HCT116 (cell line): ENCODE measurements at regions not wholly inside any gene's neighbourhood (a gene's known extent, or its start where the extent isn't known, plus 50 kb on each side); places are given as distances from the start of the nearest gene placed in this dataset.

Source experiments
- ATAC-seq: fragments of 200-7000 bp; cut with Tn5 transposase; 2 replicates; pipeline ENCODE4 v1.9.1; 2020; ENCODE audit warnings: mild to moderate bottlenecking, moderate library complexity
- BruUV-seq: library from RNA; stranded (reverse); fragments of 400-500 nt; replicated peaks from 2 replicates; lab custom pipeline; 2021; lab: Mats Ljungman, UMichigan
- CTCF ChIA-PET: fragments of 300-600 bp; sonication (Branson Sonifier 250); formaldehyde crosslinking; loops from one replicate; lab custom pipeline; 2021; ENCODE audit warnings: antibody characterized with exemption; lab: Charles Lee
- POLR2A ChIA-PET: fragments of 300-600, 350-600 bp; sonication (Branson Sonifier 250); formaldehyde crosslinking; loops from one replicate; lab custom pipeline; 2021; ENCODE audit warnings: antibody characterized with exemption; lab: Charles Lee
- RAD21 ChIA-PET, 2 experiments: fragments of 300-600 bp; sonication (Branson Sonifier 250); formaldehyde crosslinking; loops; one replicate each; lab custom pipeline; 2023; ENCODE audit warnings: low total read pairs in 2 of 2; ENCODE audit not compliant: uncharacterized antibody in 2 of 2, unreplicated experiment in 2 of 2, low non-redundant PET in 1 of 2; lab: Charles Lee
- DNase-seq: peaks from one replicate; pipeline ENCODE4 v3.0.0-alpha.2; 2010; ENCODE audit warnings: low read depth, low spot score
- H2AFZ ChIP-seq: fragments of 200-600 bp; shearing (Covaris generic), sonication (generic); 2 replicates; pipeline ENCODE4 v1.6.1; 2017; ENCODE audit warnings: low read depth, mixed run types, mixed read lengths, antibody characterized with exemption, low read length; ENCODE audit not compliant: poor library complexity, severe bottlenecking
- H3K27ac ChIP-seq: 2 replicates; pipeline ENCODE4 v1.5.1; 2012; ENCODE audit warnings: low read depth, low read length
- H3K27me3 ChIP-seq: fragments of 200-600 bp; sonication (generic); 2 replicates; pipeline ENCODE4 v1.6.1; 2016; ENCODE audit warnings: mixed run types, low read length, mixed read lengths; ENCODE audit not compliant: insufficient read depth
- H3K36me3 ChIP-seq, 2 experiments: fragments of 200-500 bp in 1 of 2; fragments of 200-600 bp in 1 of 2; sonication (Bioruptor generic) in 1 of 2; sonication (generic) in 1 of 2; 2 replicates each; pipeline versions ENCODE4 v1.5.1 to v1.6.1; 2014 to 2016; ENCODE audit warnings: low read length in 2 of 2, inconsistent platforms in 1 of 2, mixed read lengths in 1 of 2, mixed run types in 1 of 2; ENCODE audit not compliant: insufficient read depth in 2 of 2, control insufficient read depth in 1 of 2
- H3K4me1 ChIP-seq, 2 experiments: fragments of 200-600 bp in 1 of 2; sonication (generic) in 1 of 2; 2 replicates each; pipeline versions ENCODE4 v1.5.1 to v1.6.1; 2012 to 2017; ENCODE audit warnings: low read length in 2 of 2, inconsistent platforms in 1 of 2, mild to moderate bottlenecking in 1 of 2, mixed read lengths in 1 of 2, mixed run types in 1 of 2, moderate library complexity in 1 of 2; ENCODE audit not compliant: insufficient read depth in 2 of 2, control insufficient read depth in 1 of 2
- H3K4me2 ChIP-seq: fragments of 200-600 bp; sonication (generic); 2 replicates; pipeline ENCODE4 v1.6.1; 2017; ENCODE audit warnings: mixed run types, low read length, mixed read lengths
- H3K4me3 ChIP-seq, 2 experiments: fragments of 200-600 bp in 1 of 2; sonication (generic) in 1 of 2; replicated peaks in 1 of 2; 2 replicates each; pipeline ENCODE4 v1.5.1; 2011 to 2016; ENCODE audit warnings: low read length in 2 of 2, control low read depth in 1 of 2, low read depth in 1 of 2, mild to moderate bottlenecking in 1 of 2, mixed read lengths in 1 of 2, mixed run types in 1 of 2
- H3K79me2 ChIP-seq: fragments of 200-600 bp; sonication (generic); 2 replicates; pipeline ENCODE4 v1.6.1; 2017; ENCODE audit warnings: mild to moderate bottlenecking, mixed run types, low read length, moderate library complexity, mixed read lengths; ENCODE audit not compliant: insufficient read depth
- H3K9ac ChIP-seq: fragments of 200-600 bp; sonication (generic); 2 replicates; pipeline ENCODE4 v1.6.1; 2016; ENCODE audit warnings: low read length, mixed read lengths
- H3K9me2 ChIP-seq: fragments of 200-600 bp; sonication (generic), shearing (Covaris generic); 2 replicates; pipeline ENCODE4 v1.6.1; 2017; ENCODE audit warnings: mixed run types, mild to moderate bottlenecking, moderate library complexity; ENCODE audit not compliant: insufficient read depth
- H3K9me3 ChIP-seq, 2 experiments: fragments of 200-500 bp in 1 of 2; fragments of 200-600 bp in 1 of 2; sonication (Bioruptor generic) in 1 of 2; sonication (generic) in 1 of 2; 2 replicates each; pipeline ENCODE4 v1.6.1; 2014 to 2017; ENCODE audit warnings: low read length in 2 of 2, mixed read lengths in 2 of 2, inconsistent platforms in 1 of 2, low read depth in 1 of 2, mild to moderate bottlenecking in 1 of 2, mixed run types in 1 of 2, moderate library complexity in 1 of 2; ENCODE audit not compliant: control insufficient read depth in 1 of 2, insufficient read depth in 1 of 2
- H4K20me1 ChIP-seq: fragments of 200-600 bp; sonication (generic), shearing (Covaris generic); 2 replicates; pipeline ENCODE4 v1.6.1; 2017; ENCODE audit warnings: mixed run types, mild to moderate bottlenecking, moderate library complexity; ENCODE audit not compliant: insufficient read depth
- EGR1 ChIP-seq: IDR thresholded peaks from 2 replicates; pipeline ENCODE4 v1.6.1; 2012; ENCODE audit warnings: low read depth
- ELF1 ChIP-seq: IDR thresholded peaks from 2 replicates; pipeline ENCODE4 v1.6.1; 2012; ENCODE audit warnings: low read depth, borderline replicate concordance
- EZH2 ChIP-seq: fragments of 200-600 bp; sonication (generic); IDR thresholded peaks from 2 replicates; pipeline ENCODE4 v1.6.1; 2017; ENCODE audit warnings: antibody characterized with exemption, mixed run types
- FOSL1 ChIP-seq: IDR thresholded peaks from 2 replicates; pipeline ENCODE4 v1.6.1; 2012; ENCODE audit warnings: low read depth
- JUND ChIP-seq: IDR thresholded peaks from 2 replicates; pipeline ENCODE4 v1.6.1; 2012
- RAD21 ChIP-seq: IDR thresholded peaks from 2 replicates; pipeline ENCODE4 v1.6.1; 2012; ENCODE audit warnings: low read depth, mild to moderate bottlenecking
- SIN3A ChIP-seq: IDR thresholded peaks from 2 replicates; pipeline ENCODE4 v1.6.1; 2012; ENCODE audit warnings: low read depth
- SP1 ChIP-seq: IDR thresholded peaks from 2 replicates; pipeline ENCODE4 v1.6.1; 2012; ENCODE audit warnings: low read depth
- YY1 ChIP-seq: IDR thresholded peaks from 2 replicates; pipeline ENCODE4 v1.6.1; 2011; ENCODE audit warnings: low read length, low read depth, moderate library complexity, mild to moderate bottlenecking; ENCODE audit not compliant: insufficient replicate concordance; ENCODE audit errors: extremely low read depth
- ZFX ChIP-seq: fragments of 450-650 bp; IDR thresholded peaks from 2 replicates; pipeline ENCODE4 v1.6.1; 2017
- ZNF274 ChIP-seq: fragments of 200-500 bp; sonication (Bioruptor generic); IDR thresholded peaks from 2 replicates; pipeline ENCODE4 v1.6.1; 2014; ENCODE audit warnings: mild to moderate bottlenecking, low read depth, low read length, inconsistent platforms
- intact Hi-C: fragments of 100-400 bp; cut with micrococcal nuclease; formaldehyde crosslinking; loops from 2 replicates; pipeline ENCODE4 v1.10.0; 2022
- TF ChIP-seq, protein P1 (sequence below): IDR thresholded peaks from 2 replicates; pipeline ENCODE4 v1.6.1; 2011; ENCODE audit warnings: mild to moderate bottlenecking, low read length, moderate library complexity; ENCODE audit not compliant: insufficient replicate concordance; ENCODE audit errors: extremely low read depth
- TF ChIP-seq, protein P2 (sequence below): IDR thresholded peaks from 2 replicates; pipeline ENCODE4 v1.6.1; 2012; ENCODE audit warnings: low read depth
- TF ChIP-seq, protein P3 (sequence below): IDR thresholded peaks from 2 replicates; pipeline ENCODE4 v1.6.1; 2012

DNA sequence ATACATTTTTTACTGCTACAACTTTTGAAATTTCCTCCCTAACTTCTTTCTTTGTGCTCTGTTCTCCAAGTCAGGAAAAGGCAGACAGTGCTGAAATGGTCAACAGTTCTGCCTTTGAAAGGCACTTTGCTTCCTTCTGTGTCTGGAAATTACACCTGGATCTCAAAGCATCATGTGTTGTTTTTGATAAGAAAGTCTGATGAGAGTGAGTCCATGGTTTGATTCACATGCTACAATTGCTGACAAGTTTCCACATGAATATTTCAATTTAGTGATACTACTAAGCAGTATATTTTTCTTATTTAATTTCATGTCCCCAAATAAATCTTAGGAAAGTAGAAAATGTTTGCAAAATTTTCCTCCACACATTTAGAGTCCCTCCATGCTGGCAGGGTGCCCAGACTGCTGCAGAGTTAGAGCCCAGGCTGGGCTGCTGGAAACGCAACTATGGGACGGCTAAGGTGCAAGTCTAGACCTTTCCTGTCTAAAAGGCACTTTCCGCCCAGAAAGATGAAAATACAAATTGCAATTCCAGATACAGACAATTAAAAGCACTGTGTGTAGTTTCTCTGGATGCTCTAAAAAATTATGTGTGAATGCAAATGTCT, 96.6 kb upstream of the RUNX1 start:
- CTCF ChIA-PET: no interaction called here
- Histone ChIP-seq H3K27ac (no peak overlapping the region), H3K79me2 (no peaks in the 10 kb centered on the region), H2AFZ (no peak overlapping the region), H3K9me3 (no peaks in the 10 kb centered on the region), H3K9ac (no peak overlapping the region), H3K4me2 (no peak overlapping the region), H3K9me2 (no peaks in the 10 kb centered on the region), H3K4me3 (no peak overlapping the region), H3K36me3 (no peaks in the 10 kb centered on the region), H3K27me3 (no peaks in the 10 kb centered on the region), H4K20me1 (no peaks in the 10 kb centered on the region), H3K4me1 (peaks cover 5 to 18% of the 10 kb centered on the region in 2 experiments; a peak in 3 of 4 replicates)
- DNase-seq: no peak
- intact Hi-C loops: no loop called here
- TF ChIP-seq ZFX: no peak
- TF ChIP-seq EZH2: no peak
- TF ChIP-seq JUND: no peak
- no peak for TF ChIP-seq ZNF274
- TF ChIP-seq SIN3A: no peak
- POLR2A ChIA-PET: no interaction called here
- ATAC-seq: no peak
- RAD21 ChIA-PET: no interaction called here
- BruUV-seq: no TSS peak

DNA sequence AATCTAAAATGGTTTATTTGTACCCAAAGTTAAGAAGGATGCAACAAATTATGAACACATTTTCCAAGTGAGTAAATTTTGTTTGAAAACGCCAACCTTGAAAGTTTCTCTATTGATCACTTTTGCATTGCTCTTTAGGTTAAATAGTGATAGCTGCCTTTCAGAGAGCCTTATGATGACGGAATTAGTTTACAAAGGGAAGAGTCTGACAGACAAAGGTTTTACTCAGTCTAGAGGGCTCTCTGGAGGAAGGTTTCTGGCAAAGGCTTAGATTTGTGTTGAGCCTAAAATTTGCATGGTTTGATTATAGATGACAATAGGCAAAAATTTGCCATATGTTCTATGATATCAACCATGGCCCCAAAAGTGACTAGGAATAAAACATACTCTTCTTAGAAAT, 95.9 kb upstream of the RUNX1 start:
- no peak for DNase-seq
- Histone ChIP-seq H3K9me2 (no peaks in the 10 kb centered on the region), H3K27me3 (no peaks in the 10 kb centered on the region), H4K20me1 (no peaks in the 10 kb centered on the region), H3K4me3 (no peak overlapping the region), H3K4me2 (no peak overlapping the region), H3K36me3 (no peaks in the 10 kb centered on the region), H2AFZ (no peak overlapping the region), H3K9me3 (no peaks in the 10 kb centered on the region), H3K4me1 (peaks cover under 1 to 12% of the 10 kb centered on the region in 2 experiments; a peak in 3 of 4 replicates), H3K9ac (no peak overlapping the region), H3K79me2 (no peaks in the 10 kb centered on the region), H3K27ac (no peak overlapping the region)
- ATAC-seq: no peak
- RAD21 ChIA-PET: no interaction called here
- BruUV-seq: no TSS peak
- intact Hi-C loops: no loop called here
- POLR2A ChIA-PET: no interaction called here
- CTCF ChIA-PET: no interaction called here
- TF ChIP-seq RAD21 (no peak), FOSL1 (no peak), SP1 (no peak), ELF1 (no peak), ZNF274 (no peak), EZH2 (no peak), YY1 (no peak), EGR1 (no peak), SIN3A (no peak)
- TF ChIP-seq, protein P1, sequence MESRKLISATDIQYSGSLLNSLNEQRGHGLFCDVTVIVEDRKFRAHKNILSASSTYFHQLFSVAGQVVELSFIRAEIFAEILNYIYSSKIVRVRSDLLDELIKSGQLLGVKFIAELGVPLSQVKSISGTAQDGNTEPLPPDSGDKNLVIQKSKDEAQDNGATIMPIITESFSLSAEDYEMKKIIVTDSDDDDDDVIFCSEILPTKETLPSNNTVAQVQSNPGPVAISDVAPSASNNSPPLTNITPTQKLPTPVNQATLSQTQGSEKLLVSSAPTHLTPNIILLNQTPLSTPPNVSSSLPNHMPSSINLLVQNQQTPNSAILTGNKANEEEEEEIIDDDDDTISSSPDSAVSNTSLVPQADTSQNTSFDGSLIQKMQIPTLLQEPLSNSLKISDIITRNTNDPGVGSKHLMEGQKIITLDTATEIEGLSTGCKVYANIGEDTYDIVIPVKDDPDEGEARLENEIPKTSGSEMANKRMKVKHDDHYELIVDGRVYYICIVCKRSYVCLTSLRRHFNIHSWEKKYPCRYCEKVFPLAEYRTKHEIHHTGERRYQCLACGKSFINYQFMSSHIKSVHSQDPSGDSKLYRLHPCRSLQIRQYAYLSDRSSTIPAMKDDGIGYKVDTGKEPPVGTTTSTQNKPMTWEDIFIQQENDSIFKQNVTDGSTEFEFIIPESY: no peak
- TF ChIP-seq, protein P2, sequence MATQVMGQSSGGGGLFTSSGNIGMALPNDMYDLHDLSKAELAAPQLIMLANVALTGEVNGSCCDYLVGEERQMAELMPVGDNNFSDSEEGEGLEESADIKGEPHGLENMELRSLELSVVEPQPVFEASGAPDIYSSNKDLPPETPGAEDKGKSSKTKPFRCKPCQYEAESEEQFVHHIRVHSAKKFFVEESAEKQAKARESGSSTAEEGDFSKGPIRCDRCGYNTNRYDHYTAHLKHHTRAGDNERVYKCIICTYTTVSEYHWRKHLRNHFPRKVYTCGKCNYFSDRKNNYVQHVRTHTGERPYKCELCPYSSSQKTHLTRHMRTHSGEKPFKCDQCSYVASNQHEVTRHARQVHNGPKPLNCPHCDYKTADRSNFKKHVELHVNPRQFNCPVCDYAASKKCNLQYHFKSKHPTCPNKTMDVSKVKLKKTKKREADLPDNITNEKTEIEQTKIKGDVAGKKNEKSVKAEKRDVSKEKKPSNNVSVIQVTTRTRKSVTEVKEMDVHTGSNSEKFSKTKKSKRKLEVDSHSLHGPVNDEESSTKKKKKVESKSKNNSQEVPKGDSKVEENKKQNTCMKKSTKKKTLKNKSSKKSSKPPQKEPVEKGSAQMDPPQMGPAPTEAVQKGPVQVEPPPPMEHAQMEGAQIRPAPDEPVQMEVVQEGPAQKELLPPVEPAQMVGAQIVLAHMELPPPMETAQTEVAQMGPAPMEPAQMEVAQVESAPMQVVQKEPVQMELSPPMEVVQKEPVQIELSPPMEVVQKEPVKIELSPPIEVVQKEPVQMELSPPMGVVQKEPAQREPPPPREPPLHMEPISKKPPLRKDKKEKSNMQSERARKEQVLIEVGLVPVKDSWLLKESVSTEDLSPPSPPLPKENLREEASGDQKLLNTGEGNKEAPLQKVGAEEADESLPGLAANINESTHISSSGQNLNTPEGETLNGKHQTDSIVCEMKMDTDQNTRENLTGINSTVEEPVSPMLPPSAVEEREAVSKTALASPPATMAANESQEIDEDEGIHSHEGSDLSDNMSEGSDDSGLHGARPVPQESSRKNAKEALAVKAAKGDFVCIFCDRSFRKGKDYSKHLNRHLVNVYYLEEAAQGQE: no peak
- TF ChIP-seq, protein P3, sequence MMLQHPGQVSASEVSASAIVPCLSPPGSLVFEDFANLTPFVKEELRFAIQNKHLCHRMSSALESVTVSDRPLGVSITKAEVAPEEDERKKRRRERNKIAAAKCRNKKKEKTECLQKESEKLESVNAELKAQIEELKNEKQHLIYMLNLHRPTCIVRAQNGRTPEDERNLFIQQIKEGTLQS: no peak
